ENCODE measurements at regions not wholly inside any gene's neighbourhood (a gene's known extent, or its start where the extent isn't known, plus 50 kb on each side); places are given as distances from the start of the nearest gene placed in this dataset.

DNA sequence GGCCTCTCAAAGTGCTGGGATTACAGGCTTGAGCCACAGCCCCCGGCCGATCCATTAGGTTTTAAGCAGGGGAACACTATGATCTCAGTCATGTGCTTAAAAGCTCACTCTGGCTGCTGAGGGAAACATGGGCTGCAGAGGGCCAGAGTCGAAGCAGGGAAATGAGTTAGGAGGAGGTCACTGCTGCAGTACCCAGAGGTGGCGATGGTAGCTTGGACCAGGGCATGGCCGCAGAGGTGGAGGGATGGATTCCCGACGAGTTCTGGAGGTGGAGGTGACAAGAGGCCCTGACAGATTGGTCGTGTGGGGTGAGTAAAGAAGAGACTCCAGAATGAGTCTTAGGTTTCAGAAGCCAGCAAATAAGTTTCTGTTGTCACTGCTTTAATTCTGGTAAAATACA lies 54.4 kb upstream of the INCENP start:
- no peak overlapping the region for H3K4me2 ChIP-seq (ENCODE audit: low read length)
- no peaks in the 10 kb centered on the region for H3K4me1 ChIP-seq (ENCODE audit: control insufficient read depth, low read length)
- H3K27ac ChIP-seq (ENCODE audit: low read depth, low read length), result no peak overlapping the region
- H3K9me2 ChIP-seq (replicated peaks; ENCODE audit: control insufficient read depth, low read length), result no peaks in the 10 kb centered on the region
- TF ChIP-seq, protein P1, sequence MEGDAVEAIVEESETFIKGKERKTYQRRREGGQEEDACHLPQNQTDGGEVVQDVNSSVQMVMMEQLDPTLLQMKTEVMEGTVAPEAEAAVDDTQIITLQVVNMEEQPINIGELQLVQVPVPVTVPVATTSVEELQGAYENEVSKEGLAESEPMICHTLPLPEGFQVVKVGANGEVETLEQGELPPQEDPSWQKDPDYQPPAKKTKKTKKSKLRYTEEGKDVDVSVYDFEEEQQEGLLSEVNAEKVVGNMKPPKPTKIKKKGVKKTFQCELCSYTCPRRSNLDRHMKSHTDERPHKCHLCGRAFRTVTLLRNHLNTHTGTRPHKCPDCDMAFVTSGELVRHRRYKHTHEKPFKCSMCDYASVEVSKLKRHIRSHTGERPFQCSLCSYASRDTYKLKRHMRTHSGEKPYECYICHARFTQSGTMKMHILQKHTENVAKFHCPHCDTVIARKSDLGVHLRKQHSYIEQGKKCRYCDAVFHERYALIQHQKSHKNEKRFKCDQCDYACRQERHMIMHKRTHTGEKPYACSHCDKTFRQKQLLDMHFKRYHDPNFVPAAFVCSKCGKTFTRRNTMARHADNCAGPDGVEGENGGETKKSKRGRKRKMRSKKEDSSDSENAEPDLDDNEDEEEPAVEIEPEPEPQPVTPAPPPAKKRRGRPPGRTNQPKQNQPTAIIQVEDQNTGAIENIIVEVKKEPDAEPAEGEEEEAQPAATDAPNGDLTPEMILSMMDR (IDR thresholded peaks at IDR 0.05; ENCODE audit: low read depth, low read length, poor library complexity, severe bottlenecking), result no peak
- TF ChIP-seq EZH2phosphoT487 (IDR thresholded peaks at IDR 0.05; ENCODE audit: borderline replicate concordance, low read length), result no peak
- H3K36me3 ChIP-seq (ENCODE audit: control insufficient read depth, low read length), result no peaks in the 10 kb centered on the region
- no peak overlapping the region for H3K4me3 ChIP-seq (ENCODE audit: low read length)
- H3K9me3 ChIP-seq (ENCODE audit: control insufficient read depth, insufficient read depth, low read length), result no peaks in the 10 kb centered on the region
- H3K79me2 ChIP-seq (ENCODE audit: control insufficient read depth, low read length), result no peaks in the 10 kb centered on the region
- no peaks in the 10 kb centered on the region for H3F3A ChIP-seq (ENCODE audit: control insufficient read depth, insufficient read depth)
- peaks cover 18% of the 10 kb centered on the region; the same call in 1 of the 2 replicates for H3K27me3 ChIP-seq (ENCODE audit: control insufficient read depth, low read length)
- no peaks in the 10 kb centered on the region for H4K20me1 ChIP-seq (ENCODE audit: control insufficient read depth, insufficient read depth, low read depth, low read length)

DNA sequence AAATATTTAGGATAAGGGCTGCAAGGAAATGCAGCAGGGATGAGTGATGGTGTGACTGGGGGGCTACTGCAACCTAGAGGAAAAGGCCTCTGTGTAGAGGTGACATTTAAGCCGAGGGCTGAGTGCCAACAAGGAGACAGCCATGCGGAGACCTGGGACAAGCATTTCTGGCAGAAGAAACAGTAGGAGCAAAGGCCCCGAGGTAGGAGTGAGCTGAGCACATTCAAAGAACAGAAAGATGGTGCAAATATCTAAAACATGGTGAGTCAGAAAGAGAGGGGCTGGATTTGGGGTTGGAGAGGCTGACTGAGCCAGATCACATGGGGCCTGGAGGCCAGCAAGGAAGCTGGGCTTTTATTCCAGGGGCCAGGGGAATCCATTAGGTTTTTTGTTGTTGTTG lies 55.1 kb upstream of the INCENP start:
- Histone ChIP-seq H3K4me1 (ENCODE audit: control insufficient read depth, low read length) (no peaks in the 10 kb centered on the region), H3K27me3 (ENCODE audit: control insufficient read depth, low read length) (peaks cover 21% of the 10 kb centered on the region), H4K20me1 (ENCODE audit: control insufficient read depth, insufficient read depth, low read depth, low read length) (no peaks in the 10 kb centered on the region), H3F3A (ENCODE audit: control insufficient read depth, insufficient read depth) (no peaks in the 10 kb centered on the region), H3K9me2 (replicated peaks; ENCODE audit: control insufficient read depth, low read length) (no peaks in the 10 kb centered on the region), H3K4me2 (ENCODE audit: low read length) (no peak overlapping the region), H3K9me3 (ENCODE audit: control insufficient read depth, insufficient read depth, low read length) (no peaks in the 10 kb centered on the region), H3K27ac (ENCODE audit: low read depth, low read length) (no peak overlapping the region), H3K36me3 (ENCODE audit: control insufficient read depth, low read length) (no peaks in the 10 kb centered on the region), H3K79me2 (ENCODE audit: control insufficient read depth, low read length) (no peaks in the 10 kb centered on the region), H3K4me3 (ENCODE audit: low read length) (no peak overlapping the region)
- TF ChIP-seq, protein P1 (IDR thresholded peaks at IDR 0.05; ENCODE audit: low read depth, low read length, poor library complexity, severe bottlenecking), result no peak
- TF ChIP-seq EZH2phosphoT487 (IDR thresholded peaks at IDR 0.05; ENCODE audit: borderline replicate concordance, low read length), result no peak

DNA sequence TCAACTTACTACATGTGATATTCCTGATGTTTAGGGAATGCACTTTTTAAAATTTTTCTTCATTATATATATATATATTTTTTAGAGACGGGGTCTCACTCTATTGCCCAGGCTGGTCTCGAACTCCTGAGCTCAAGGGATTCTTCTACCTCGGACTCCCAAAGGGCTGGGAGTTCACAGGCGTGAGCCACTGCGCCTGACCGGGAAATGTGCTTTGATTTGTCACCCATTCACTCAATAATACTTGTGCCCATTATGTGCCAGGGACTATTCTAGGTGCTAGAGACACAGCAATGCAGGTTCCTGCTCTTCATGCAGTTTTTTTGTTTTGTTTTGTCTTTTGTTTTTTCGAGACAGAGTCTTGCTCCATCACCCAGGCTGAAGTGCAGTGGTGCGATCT lies 56.1 kb upstream of the INCENP start:
- Histone ChIP-seq H3K27ac (ENCODE audit: low read depth, low read length) (no peak overlapping the region), H3K9me3 (ENCODE audit: control insufficient read depth, insufficient read depth, low read length) (no peaks in the 10 kb centered on the region), H3K36me3 (ENCODE audit: control insufficient read depth, low read length) (no peaks in the 10 kb centered on the region), H4K20me1 (ENCODE audit: control insufficient read depth, insufficient read depth, low read depth, low read length) (no peaks in the 10 kb centered on the region), H3K4me2 (ENCODE audit: low read length) (no peak overlapping the region), H3F3A (ENCODE audit: control insufficient read depth, insufficient read depth) (no peaks in the 10 kb centered on the region), H3K27me3 (ENCODE audit: control insufficient read depth, low read length) (peaks cover 21% of the 10 kb centered on the region), H3K4me3 (ENCODE audit: low read length) (no peak overlapping the region), H3K4me1 (ENCODE audit: control insufficient read depth, low read length) (no peaks in the 10 kb centered on the region), H3K79me2 (ENCODE audit: control insufficient read depth, low read length) (no peaks in the 10 kb centered on the region), H3K9me2 (replicated peaks; ENCODE audit: control insufficient read depth, low read length) (no peaks in the 10 kb centered on the region)
- TF ChIP-seq, protein P1 (IDR thresholded peaks at IDR 0.05; ENCODE audit: low read depth, low read length, poor library complexity, severe bottlenecking), result no peak
- TF ChIP-seq EZH2phosphoT487 (IDR thresholded peaks at IDR 0.05; ENCODE audit: borderline replicate concordance, low read length), result no peak

GRCh38 chr11:62064221-62064620 lies 59.6 kb upstream of the INCENP start:
- H3K36me3 ChIP-seq (ENCODE audit: control insufficient read depth, low read length), result no peaks in the 10 kb centered on the region
- no peaks in the 10 kb centered on the region for H3K9me2 ChIP-seq (replicated peaks; ENCODE audit: control insufficient read depth, low read length)
- H3K9me3 ChIP-seq (ENCODE audit: control insufficient read depth, insufficient read depth, low read length), result no peaks in the 10 kb centered on the region
- H4K20me1 ChIP-seq (ENCODE audit: control insufficient read depth, insufficient read depth, low read depth, low read length), result no peaks in the 10 kb centered on the region
- peaks cover 13% of the 10 kb centered on the region for H3K27me3 ChIP-seq (ENCODE audit: control insufficient read depth, low read length)
- H3K4me3 ChIP-seq (ENCODE audit: low read length), result no peak overlapping the region
- no peak overlapping the region for H3K27ac ChIP-seq (ENCODE audit: low read depth, low read length)
- H3K79me2 ChIP-seq (ENCODE audit: control insufficient read depth, low read length), result no peaks in the 10 kb centered on the region
- TF ChIP-seq, protein P1 (IDR thresholded peaks at IDR 0.05; ENCODE audit: low read depth, low read length, poor library complexity, severe bottlenecking), result no peak
- TF ChIP-seq EZH2phosphoT487 (IDR thresholded peaks at IDR 0.05; ENCODE audit: borderline replicate concordance, low read length), result no peak
- no peaks in the 10 kb centered on the region for H3F3A ChIP-seq (ENCODE audit: control insufficient read depth, insufficient read depth)
- no peak overlapping the region for H3K4me2 ChIP-seq (ENCODE audit: low read length)
- H3K4me1 ChIP-seq (ENCODE audit: control insufficient read depth, low read length), result no peaks in the 10 kb centered on the region

All from DOHH2 (cell line).